Uterus (tissue), 2 donors: ENCODE measurements at regions not wholly inside any gene's neighbourhood (a gene's known extent, or its start where the extent isn't known, plus 50 kb on each side); places are given as distances from the start of the nearest gene placed in this dataset.

ENCODE experiments used
- CTCF ChIP-seq, 4 experiments: fragments of 200-600 bp in 2 of 4; fragments of 450-650 bp in 2 of 4; sonication (generic) in 2 of 4; IDR thresholded peaks; one replicate each; pipeline ENCODE4 v1.5.1; 2016 to 2019; ENCODE audit warnings: antibody characterized with exemption in 4 of 4, mild to moderate bottlenecking in 2 of 4, moderate library complexity in 1 of 4
- POLR2A ChIP-seq, 2 donors: fragments of 450-650 bp; IDR thresholded peaks; one replicate each; pipeline ENCODE4 v1.6.1; 2016; ENCODE audit warnings: antibody characterized with exemption in 2 of 2, mild to moderate bottlenecking in 1 of 2, moderate library complexity in 1 of 2

DNA sequence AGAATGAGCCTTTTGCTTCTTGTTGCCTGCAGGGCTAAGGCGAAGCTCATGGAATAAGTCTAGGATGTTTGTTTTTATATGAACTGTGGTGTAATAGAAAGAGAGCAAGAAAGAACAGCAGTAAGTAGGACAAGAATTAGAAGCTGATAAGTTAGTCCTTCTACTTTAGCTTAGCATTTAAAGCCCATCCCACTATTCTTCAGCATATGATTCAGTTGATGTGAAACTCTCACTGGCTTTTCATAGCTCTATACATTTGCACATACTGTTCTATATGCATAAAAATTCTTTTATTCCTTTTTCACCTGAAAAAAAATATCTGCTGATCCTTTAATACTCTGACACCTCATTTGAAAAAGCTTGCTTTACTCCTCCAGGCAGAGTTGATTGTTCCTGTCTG, 712.0 kb downstream of the USP25 start:
- TF ChIP-seq CTCF (IDR thresholded peaks at IDR 0.05) (no peak), POLR2A (IDR thresholded peaks at IDR 0.05) (no peak)
